ENCODE measurements at regions not wholly inside any gene's neighbourhood (a gene's known extent, or its start where the extent isn't known, plus 50 kb on each side); places are given as distances from the start of the nearest gene placed in this dataset.
A peak's percentile ranks its signal among the peaks of the same experiment; 100 is the strongest.

GRCh38 chr10:88088441-88089340 is 225.3 kb downstream of the PTEN start:
- Histone ChIP-seq H3K9me3 (ENCODE audit: control insufficient read depth in 2 of 2, insufficient read depth in 1 of 2, low read length in 1 of 2) (no peaks in the 10 kb centered on the region), H3K36me3 (ENCODE audit: control insufficient read depth in 2 of 2, insufficient read depth in 2 of 2, low read length in 1 of 2) (no peaks in the 10 kb centered on the region), H3K27ac (ENCODE audit: low read depth in 1 of 2, low read length in 1 of 2) (no peak overlapping the region), H3K4me3 (ENCODE audit: low read length in 2 of 2) (no peak overlapping the region), H3K27me3 (ENCODE audit: control insufficient read depth in 2 of 2, insufficient read depth in 1 of 2, low read length in 1 of 2) (no peaks in the 10 kb centered on the region), H3K4me1 (ENCODE audit: control insufficient read depth in 2 of 2, insufficient read depth in 2 of 2, low read length in 2 of 2) (peaks cover 6 to 29% of the 10 kb centered on the region in 2 donors)
- 97% methylated on average over 9 of the region's 9 CpGs for WGBS
- no peak for DNase-seq (ENCODE audit: low read depth in 6 of 9, low spot score in 9 of 9)

DNA sequence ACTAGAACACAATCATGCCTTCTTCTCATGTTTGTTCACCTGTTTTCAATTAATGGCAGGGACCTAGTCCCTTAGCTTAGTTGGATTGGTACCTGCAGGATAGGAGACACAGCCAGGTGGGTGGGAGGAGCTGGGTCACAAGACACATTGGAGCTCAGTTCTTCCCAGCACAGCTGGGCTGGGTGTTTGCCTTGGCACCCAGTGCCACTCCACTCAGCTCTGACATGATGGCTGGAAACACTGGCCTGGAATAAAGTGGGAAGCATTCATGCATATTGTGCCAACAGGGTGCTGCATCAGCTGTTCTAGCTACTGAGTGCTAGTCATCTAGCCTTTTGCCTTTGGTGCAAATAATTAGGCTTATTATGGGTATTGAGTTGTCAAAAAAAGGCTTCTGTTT is 226.1 kb downstream of the PTEN start:
- no peaks in the 10 kb centered on the region for H3K36me3 ChIP-seq (ENCODE audit: control insufficient read depth in 2 of 2, insufficient read depth in 2 of 2, low read length in 1 of 2)
- no peak for DNase-seq (ENCODE audit: low read depth in 6 of 9, low spot score in 9 of 9)
- no peaks in the 10 kb centered on the region for H3K9me3 ChIP-seq (ENCODE audit: control insufficient read depth in 2 of 2, insufficient read depth in 1 of 2, low read length in 1 of 2)
- no peak overlapping the region for H3K27ac ChIP-seq (ENCODE audit: low read depth in 1 of 2, low read length in 1 of 2)
- no peaks in the 10 kb centered on the region for H3K27me3 ChIP-seq (ENCODE audit: control insufficient read depth in 2 of 2, insufficient read depth in 1 of 2, low read length in 1 of 2)
- no peak overlapping the region for H3K4me3 ChIP-seq (ENCODE audit: low read length in 2 of 2)
- H3K4me1 ChIP-seq (ENCODE audit: control insufficient read depth in 2 of 2, insufficient read depth in 2 of 2, low read length in 2 of 2): peaks cover 6 to 33% of the 10 kb centered on the region in 2 donors

DNA sequence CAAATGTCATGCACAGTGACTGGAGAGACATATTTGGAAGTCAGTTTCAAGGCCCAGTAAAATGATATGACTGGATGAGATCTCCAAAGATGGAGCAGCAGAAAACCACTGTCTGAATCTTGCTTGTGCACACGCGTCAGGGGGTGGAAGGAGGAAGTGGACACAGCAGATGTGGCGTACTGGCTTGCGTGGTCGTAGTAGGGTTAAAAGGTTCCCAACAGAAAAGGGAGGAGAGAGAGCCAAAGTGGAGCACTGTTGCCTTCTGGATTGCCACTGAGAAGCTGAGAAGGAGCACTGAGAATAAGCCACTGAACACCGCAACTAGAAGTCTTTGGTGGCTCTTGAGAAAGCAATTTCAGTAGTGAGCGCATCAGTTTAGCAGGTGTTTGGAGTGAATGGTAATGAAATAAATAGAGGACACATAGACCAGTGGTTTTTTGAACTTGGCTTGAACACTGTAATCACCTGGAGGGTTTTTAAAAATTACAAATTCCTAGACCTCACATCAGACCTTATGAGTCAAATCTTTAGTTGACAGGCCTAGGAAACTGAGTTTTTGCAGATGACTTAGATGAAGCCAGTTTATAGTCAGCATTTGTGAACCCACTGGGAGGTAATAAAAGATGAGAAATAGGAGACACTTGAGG is 227.3 kb downstream of the PTEN start:
- 79% methylated on average over 7 of the region's 7 CpGs for WGBS
- Histone ChIP-seq H3K4me1 (ENCODE audit: control insufficient read depth in 2 of 2, insufficient read depth in 2 of 2, low read length in 2 of 2) (peaks cover 6 to 42% of the 10 kb centered on the region in 2 donors), H3K36me3 (ENCODE audit: control insufficient read depth in 2 of 2, insufficient read depth in 2 of 2, low read length in 1 of 2) (no peaks in the 10 kb centered on the region), H3K4me3 (ENCODE audit: low read length in 2 of 2) (no peak overlapping the region), H3K9me3 (ENCODE audit: control insufficient read depth in 2 of 2, insufficient read depth in 1 of 2, low read length in 1 of 2) (no peaks in the 10 kb centered on the region), H3K27ac (ENCODE audit: low read depth in 1 of 2, low read length in 1 of 2) (no peak overlapping the region), H3K27me3 (ENCODE audit: control insufficient read depth in 2 of 2, insufficient read depth in 1 of 2, low read length in 1 of 2) (no peaks in the 10 kb centered on the region)
- no peak for DNase-seq (ENCODE audit: low read depth in 6 of 9, low spot score in 9 of 9)

DNA sequence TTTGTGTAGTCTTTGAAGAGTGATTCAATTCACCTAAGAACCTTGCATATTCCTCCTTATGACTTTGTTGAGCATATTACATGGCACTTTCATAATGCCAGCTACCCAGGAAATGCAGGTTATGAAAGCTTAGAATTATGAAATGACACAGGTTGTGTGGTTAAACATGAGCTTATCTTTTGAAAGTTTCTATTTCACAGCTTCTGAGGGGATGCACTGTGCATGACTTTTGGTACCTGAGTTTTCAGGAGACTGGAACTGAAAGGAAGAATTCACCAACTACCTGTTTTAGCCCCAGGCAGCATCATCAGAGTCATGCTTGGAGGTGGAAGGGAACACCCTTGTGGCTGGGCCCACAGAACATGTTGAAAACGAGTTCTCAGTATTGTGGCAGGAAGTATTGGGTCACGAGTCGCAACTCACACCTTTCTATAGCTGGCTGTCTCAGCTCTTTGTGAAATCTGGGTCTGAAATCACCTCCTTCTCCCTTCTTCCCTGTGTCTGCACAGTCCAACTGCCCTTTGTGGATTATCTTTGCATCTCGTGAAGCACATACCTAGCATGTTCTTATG is 228.2 kb downstream of the PTEN start:
- Histone ChIP-seq H3K27ac (ENCODE audit: low read depth in 1 of 2, low read length in 1 of 2) (peak overlapping the region; percentile 22 to 65), H3K9me3 (ENCODE audit: control insufficient read depth in 2 of 2, insufficient read depth in 1 of 2, low read length in 1 of 2) (no peaks in the 10 kb centered on the region)
- DNase-seq (ENCODE audit: low read depth in 6 of 9, low spot score in 9 of 9): peak in 8 of 9 donors; percentile 52 to 89 (median 72)

GRCh38 chr10:88092265-88092664 is 228.8 kb downstream of the PTEN start:
- H3K4me1 ChIP-seq (ENCODE audit: control insufficient read depth in 2 of 2, insufficient read depth in 2 of 2, low read length in 2 of 2): peaks cover 6 to 47% of the 10 kb centered on the region in 2 donors
- H3K4me3 ChIP-seq (ENCODE audit: low read length in 2 of 2): no peak overlapping the region
- H3K36me3 ChIP-seq (ENCODE audit: control insufficient read depth in 2 of 2, insufficient read depth in 2 of 2, low read length in 1 of 2): no peaks in the 10 kb centered on the region
- no peaks in the 10 kb centered on the region for H3K27me3 ChIP-seq (ENCODE audit: control insufficient read depth in 2 of 2, insufficient read depth in 1 of 2, low read length in 1 of 2)
- no peaks in the 10 kb centered on the region for H3K9me3 ChIP-seq (ENCODE audit: control insufficient read depth in 2 of 2, insufficient read depth in 1 of 2, low read length in 1 of 2)
- DNase-seq (ENCODE audit: low read depth in 6 of 9, low spot score in 9 of 9): no peak
- no peak overlapping the region for H3K27ac ChIP-seq (ENCODE audit: low read depth in 1 of 2, low read length in 1 of 2)
- 98% methylated on average over 4 of the region's 4 CpGs for WGBS

More for the DNA sequence above, 228.2 kb downstream of the PTEN start:
- 12% methylated on average over 4 of the region's 4 CpGs for WGBS
- peaks cover 6 to 47% of the 10 kb centered on the region in 2 donors for H3K4me1 ChIP-seq (ENCODE audit: control insufficient read depth in 2 of 2, insufficient read depth in 2 of 2, low read length in 2 of 2)
- no peaks in the 10 kb centered on the region for H3K27me3 ChIP-seq (ENCODE audit: control insufficient read depth in 2 of 2, insufficient read depth in 1 of 2, low read length in 1 of 2)
- H3K36me3 ChIP-seq (ENCODE audit: control insufficient read depth in 2 of 2, insufficient read depth in 2 of 2, low read length in 1 of 2): no peaks in the 10 kb centered on the region
- no peak overlapping the region for H3K4me3 ChIP-seq (ENCODE audit: low read length in 2 of 2)

GRCh38 chr10:88092973-88093372 is 229.5 kb downstream of the PTEN start:
- no peak for DNase-seq (ENCODE audit: low read depth in 6 of 9, low spot score in 9 of 9)
- peaks cover 6 to 47% of the 10 kb centered on the region in 2 donors for H3K4me1 ChIP-seq (ENCODE audit: control insufficient read depth in 2 of 2, insufficient read depth in 2 of 2, low read length in 2 of 2)
- no peaks in the 10 kb centered on the region for H3K27me3 ChIP-seq (ENCODE audit: control insufficient read depth in 2 of 2, insufficient read depth in 1 of 2, low read length in 1 of 2)
- no peak overlapping the region for H3K4me3 ChIP-seq (ENCODE audit: low read length in 2 of 2)
- 95% methylated on average over 5 of the region's 5 CpGs for WGBS
- H3K27ac ChIP-seq (ENCODE audit: low read depth in 1 of 2, low read length in 1 of 2): no peak overlapping the region
- no peaks in the 10 kb centered on the region for H3K9me3 ChIP-seq (ENCODE audit: control insufficient read depth in 2 of 2, insufficient read depth in 1 of 2, low read length in 1 of 2)
- no peaks in the 10 kb centered on the region for H3K36me3 ChIP-seq (ENCODE audit: control insufficient read depth in 2 of 2, insufficient read depth in 2 of 2, low read length in 1 of 2)

DNA sequence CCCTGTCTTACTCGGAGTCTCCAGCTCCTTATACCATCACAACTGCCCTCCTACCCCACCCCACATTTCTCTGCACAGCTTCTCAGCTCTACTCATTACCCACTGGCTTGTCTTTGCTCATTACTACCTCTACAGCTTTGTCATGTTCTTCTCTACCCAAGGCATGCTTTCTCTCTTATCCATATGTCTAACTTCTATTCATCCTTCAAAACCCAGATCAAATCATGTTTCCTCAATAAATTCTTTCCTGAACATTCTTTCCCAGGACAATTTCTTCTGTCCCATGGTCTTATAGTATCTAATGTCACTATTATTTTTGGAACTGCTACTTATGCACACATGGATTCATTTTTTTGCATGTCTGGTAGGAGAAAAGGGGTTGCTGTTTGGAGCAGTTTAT is 231.4 kb downstream of the PTEN start:
- no peak for DNase-seq (ENCODE audit: low read depth in 6 of 9, low spot score in 9 of 9)
- 98% methylated on average over 1 of the region's 1 CpG for WGBS
- peak overlapping the region in 1 of 2 donors; percentile 56 for H3K27ac ChIP-seq (ENCODE audit: low read depth in 1 of 2, low read length in 1 of 2)
- no peak overlapping the region for H3K4me3 ChIP-seq (ENCODE audit: low read length in 2 of 2)
- H3K27me3 ChIP-seq (ENCODE audit: control insufficient read depth in 2 of 2, insufficient read depth in 1 of 2, low read length in 1 of 2): no peaks in the 10 kb centered on the region
- H3K36me3 ChIP-seq (ENCODE audit: control insufficient read depth in 2 of 2, insufficient read depth in 2 of 2, low read length in 1 of 2): no peaks in the 10 kb centered on the region
- no peaks in the 10 kb centered on the region for H3K9me3 ChIP-seq (ENCODE audit: control insufficient read depth in 2 of 2, insufficient read depth in 1 of 2, low read length in 1 of 2)
- peaks cover 6 to 47% of the 10 kb centered on the region in 2 donors for H3K4me1 ChIP-seq (ENCODE audit: control insufficient read depth in 2 of 2, insufficient read depth in 2 of 2, low read length in 2 of 2)

DNA sequence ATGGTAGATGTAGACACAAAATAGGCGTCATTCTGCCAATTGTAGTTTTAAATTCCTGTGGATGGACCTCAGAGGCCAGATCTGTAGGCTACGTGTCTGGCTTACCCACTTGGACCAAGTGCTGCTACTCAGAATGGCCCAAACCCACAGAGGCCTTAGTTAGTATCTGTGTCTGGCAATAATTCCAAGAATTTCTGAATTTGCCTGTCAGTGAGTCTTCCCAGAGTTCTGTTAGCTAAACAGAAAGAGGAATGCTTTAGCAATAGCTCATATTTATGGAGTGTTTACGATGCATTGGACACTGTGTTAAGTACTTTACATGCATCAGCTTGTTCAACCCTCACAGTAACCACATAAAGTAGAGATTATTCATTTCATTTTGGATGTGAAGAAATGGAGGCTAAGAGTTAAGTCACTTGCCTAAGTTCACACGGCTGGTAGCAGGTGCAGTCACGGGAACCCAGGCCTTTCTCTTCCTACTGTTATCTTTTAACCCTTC is 231.8 kb downstream of the PTEN start:
- peak overlapping the region in 1 of 2 donors; percentile 56 for H3K27ac ChIP-seq (ENCODE audit: low read depth in 1 of 2, low read length in 1 of 2)
- WGBS: 57% methylated on average over 5 of the region's 5 CpGs

More for the DNA sequence above, 231.8 kb downstream of the PTEN start:
- Histone ChIP-seq H3K4me1 (ENCODE audit: control insufficient read depth in 2 of 2, insufficient read depth in 2 of 2, low read length in 2 of 2) (peaks cover 6 to 46% of the 10 kb centered on the region in 2 donors), H3K27me3 (ENCODE audit: control insufficient read depth in 2 of 2, insufficient read depth in 1 of 2, low read length in 1 of 2) (no peaks in the 10 kb centered on the region), H3K4me3 (ENCODE audit: low read length in 2 of 2) (no peak overlapping the region), H3K36me3 (ENCODE audit: control insufficient read depth in 2 of 2, insufficient read depth in 2 of 2, low read length in 1 of 2) (no peaks in the 10 kb centered on the region), H3K9me3 (ENCODE audit: control insufficient read depth in 2 of 2, insufficient read depth in 1 of 2, low read length in 1 of 2) (no peaks in the 10 kb centered on the region)
- DNase-seq (ENCODE audit: low read depth in 6 of 9, low spot score in 9 of 9): peak in 1 of 9 donors; percentile 42

Data from thymus (tissue), 11 donors.